ENCODE measurements at regions not wholly inside any gene's neighbourhood (a gene's known extent, or its start where the extent isn't known, plus 50 kb on each side); places are given as distances from the start of the nearest gene placed in this dataset.

DNA sequence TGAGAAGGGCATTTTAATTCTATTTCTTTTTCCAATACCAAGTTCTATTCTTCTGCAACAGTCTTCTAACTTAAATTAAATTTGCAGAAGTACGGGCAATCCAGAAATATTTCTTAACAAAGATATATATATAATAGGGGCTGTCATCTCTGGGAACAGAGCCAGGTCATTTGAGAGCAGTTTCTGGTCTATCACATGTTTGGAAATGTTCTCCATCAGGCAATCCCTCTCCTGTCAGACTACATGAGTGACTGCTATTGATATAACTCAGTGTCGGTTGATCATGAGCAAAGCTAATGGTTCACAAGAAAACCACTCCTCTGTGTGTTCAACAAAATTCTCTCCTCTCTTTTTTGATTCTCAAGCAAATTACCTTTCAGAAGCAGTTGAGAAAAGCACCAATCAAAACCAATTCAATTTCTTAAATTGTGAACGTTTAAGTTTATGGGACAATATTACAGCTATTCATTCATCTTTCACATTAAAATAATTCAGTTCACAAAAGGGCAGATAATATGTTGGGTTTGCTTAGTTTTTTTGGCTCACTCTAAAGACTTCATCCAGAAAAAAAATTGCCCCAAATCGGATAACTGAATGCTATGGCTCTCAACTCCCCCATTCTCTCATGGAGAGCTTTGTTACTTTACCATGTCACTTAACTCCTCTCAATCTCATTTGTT lies 152.9 kb upstream of the TGFBR2 start:
- TF ChIP-seq, protein P1, sequence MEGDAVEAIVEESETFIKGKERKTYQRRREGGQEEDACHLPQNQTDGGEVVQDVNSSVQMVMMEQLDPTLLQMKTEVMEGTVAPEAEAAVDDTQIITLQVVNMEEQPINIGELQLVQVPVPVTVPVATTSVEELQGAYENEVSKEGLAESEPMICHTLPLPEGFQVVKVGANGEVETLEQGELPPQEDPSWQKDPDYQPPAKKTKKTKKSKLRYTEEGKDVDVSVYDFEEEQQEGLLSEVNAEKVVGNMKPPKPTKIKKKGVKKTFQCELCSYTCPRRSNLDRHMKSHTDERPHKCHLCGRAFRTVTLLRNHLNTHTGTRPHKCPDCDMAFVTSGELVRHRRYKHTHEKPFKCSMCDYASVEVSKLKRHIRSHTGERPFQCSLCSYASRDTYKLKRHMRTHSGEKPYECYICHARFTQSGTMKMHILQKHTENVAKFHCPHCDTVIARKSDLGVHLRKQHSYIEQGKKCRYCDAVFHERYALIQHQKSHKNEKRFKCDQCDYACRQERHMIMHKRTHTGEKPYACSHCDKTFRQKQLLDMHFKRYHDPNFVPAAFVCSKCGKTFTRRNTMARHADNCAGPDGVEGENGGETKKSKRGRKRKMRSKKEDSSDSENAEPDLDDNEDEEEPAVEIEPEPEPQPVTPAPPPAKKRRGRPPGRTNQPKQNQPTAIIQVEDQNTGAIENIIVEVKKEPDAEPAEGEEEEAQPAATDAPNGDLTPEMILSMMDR (IDR thresholded peaks at IDR 0.05), result no peak
- TF ChIP-seq POLR2AphosphoS5 (IDR thresholded peaks at IDR 0.05) (no peak), POLR2A (IDR thresholded peaks at IDR 0.05) (no peak)
